ENCODE measurements at regions not wholly inside any gene's neighbourhood (a gene's known extent, or its start where the extent isn't known, plus 50 kb on each side); places are given as distances from the start of the nearest gene placed in this dataset.

DNA sequence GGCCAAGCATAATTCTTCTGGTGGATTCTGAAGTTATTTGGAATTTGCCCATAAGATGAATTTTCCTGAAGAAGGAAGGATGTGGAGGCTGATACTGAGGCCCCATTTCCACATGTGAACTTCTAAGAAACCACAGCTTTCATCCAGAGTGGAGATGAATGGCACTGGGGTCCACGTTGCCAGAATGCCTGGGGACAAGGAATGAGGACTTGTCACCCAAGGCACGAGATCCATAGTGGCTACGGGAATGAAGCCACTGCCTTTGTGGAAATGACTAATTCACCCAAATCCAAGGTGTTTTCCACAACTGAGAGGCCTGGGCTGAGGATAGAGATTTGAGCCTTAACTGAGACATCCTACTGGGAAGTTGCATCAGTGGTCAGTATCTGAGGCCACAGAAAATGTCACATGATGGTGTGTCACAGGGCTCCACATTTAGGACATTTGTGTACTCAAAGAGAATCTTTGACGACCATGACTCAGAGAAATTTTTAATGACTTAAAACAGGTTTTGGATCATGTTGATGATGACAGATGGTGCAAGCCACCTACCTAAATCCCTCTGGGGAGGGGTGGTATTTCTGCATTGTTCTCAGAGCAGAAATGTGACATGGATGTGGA lies 286.1 kb downstream of the SOX11 start:
- TF ChIP-seq POLR2AphosphoS5 (IDR thresholded peaks at IDR 0.05; ENCODE audit: low read depth, low read length) (no peak), POLR2A (IDR thresholded peaks at IDR 0.05; ENCODE audit: control extremely low read depth in 1 of 2, low read depth in 2 of 2, low read length in 2 of 2) (no peak), CEBPB (IDR thresholded peaks at IDR 0.05; ENCODE audit: low read depth, low read length) (no peak), TAF1 (IDR thresholded peaks at IDR 0.05; ENCODE audit: low read depth, low read length) (no peak), JUN (IDR thresholded peaks at IDR 0.05; ENCODE audit: low read depth, low read length) (no peak), CHD2 (IDR thresholded peaks at IDR 0.05; ENCODE audit: low read length) (no peak), HDAC6 (IDR thresholded peaks at IDR 0.05; ENCODE audit: low read depth, low read length) (no peak)
- TF ChIP-seq, protein P1, sequence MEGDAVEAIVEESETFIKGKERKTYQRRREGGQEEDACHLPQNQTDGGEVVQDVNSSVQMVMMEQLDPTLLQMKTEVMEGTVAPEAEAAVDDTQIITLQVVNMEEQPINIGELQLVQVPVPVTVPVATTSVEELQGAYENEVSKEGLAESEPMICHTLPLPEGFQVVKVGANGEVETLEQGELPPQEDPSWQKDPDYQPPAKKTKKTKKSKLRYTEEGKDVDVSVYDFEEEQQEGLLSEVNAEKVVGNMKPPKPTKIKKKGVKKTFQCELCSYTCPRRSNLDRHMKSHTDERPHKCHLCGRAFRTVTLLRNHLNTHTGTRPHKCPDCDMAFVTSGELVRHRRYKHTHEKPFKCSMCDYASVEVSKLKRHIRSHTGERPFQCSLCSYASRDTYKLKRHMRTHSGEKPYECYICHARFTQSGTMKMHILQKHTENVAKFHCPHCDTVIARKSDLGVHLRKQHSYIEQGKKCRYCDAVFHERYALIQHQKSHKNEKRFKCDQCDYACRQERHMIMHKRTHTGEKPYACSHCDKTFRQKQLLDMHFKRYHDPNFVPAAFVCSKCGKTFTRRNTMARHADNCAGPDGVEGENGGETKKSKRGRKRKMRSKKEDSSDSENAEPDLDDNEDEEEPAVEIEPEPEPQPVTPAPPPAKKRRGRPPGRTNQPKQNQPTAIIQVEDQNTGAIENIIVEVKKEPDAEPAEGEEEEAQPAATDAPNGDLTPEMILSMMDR (IDR thresholded peaks at IDR 0.05; ENCODE audit: control extremely low read depth in 1 of 3, insufficient read depth in 1 of 3, low read depth in 1 of 3, low read length in 3 of 3), result no peak
- TF ChIP-seq, protein P2, sequence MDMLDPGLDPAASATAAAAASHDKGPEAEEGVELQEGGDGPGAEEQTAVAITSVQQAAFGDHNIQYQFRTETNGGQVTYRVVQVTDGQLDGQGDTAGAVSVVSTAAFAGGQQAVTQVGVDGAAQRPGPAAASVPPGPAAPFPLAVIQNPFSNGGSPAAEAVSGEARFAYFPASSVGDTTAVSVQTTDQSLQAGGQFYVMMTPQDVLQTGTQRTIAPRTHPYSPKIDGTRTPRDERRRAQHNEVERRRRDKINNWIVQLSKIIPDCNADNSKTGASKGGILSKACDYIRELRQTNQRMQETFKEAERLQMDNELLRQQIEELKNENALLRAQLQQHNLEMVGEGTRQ (IDR thresholded peaks at IDR 0.05; ENCODE audit: low read length), result no peak

Measured in H1 (cell line).